GM18951 (cell line): ENCODE measurements at regions not wholly inside any gene's neighbourhood (a gene's known extent, or its start where the extent isn't known, plus 50 kb on each side); places are given as distances from the start of the nearest gene placed in this dataset.

Experiments used
- POLR2A ChIP-seq: IDR thresholded peaks from 4 replicates; pipeline ENCODE4 v1.6.1; 2011; ENCODE audit warnings: mild to moderate bottlenecking; ENCODE audit not compliant: insufficient read length, insufficient read depth; ENCODE audit errors: extremely low read depth
- in situ Hi-C: fragments of 300-500 bp; cut with MboI; formaldehyde crosslinking; loops from one replicate; pipeline ENCODE4 v1.12.0; 2022; ENCODE audit warnings: low sequenced_read_pairs, mixed read lengths, inconsistent platforms; ENCODE audit not compliant: unreplicated experiment

DNA sequence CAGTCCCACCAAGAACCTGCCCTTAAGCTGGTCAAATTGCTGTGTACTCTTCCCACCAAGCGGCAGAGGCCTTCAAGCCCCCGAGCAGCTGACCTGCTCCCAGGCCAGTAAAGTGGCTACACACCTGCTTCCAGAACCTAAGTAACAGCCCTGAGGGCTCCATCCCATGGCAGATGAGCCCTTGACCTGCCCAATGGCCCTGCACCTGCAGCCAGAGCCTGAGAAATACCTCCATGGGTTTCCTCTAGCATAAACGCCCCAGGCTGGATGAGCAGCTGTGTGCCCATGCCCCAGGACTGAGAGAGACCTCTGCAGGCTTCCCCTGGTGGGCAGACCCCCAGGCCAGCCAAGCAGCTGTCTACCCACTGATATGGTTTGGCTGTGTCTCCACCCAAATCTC lies 123.0 kb upstream of the LAMA2 start:
- no peak for TF ChIP-seq POLR2A
- in situ Hi-C loops = no loop called here

GRCh38 chr6:128759447-128759846 lies 123.5 kb upstream of the LAMA2 start:
- in situ Hi-C loops = no loop called here
- no peak for TF ChIP-seq POLR2A

GRCh38 chr6:128757961-128758360 lies 125.0 kb upstream of the LAMA2 start:
- TF ChIP-seq POLR2A = no peak
- in situ Hi-C loops = no loop called here

- in situ Hi-C loops = no loop called here
- TF ChIP-seq POLR2A = no peak
Measured at GRCh38 chr6:128754658-128755256, 128.2 kb upstream of the LAMA2 start.

GRCh38 chr6:128743974-128744765 lies 138.8 kb upstream of the LAMA2 start:
- TF ChIP-seq POLR2A = no peak
- in situ Hi-C loops = loop anchor here (25.0 kb wide), 1 partner anchor 1007 kb away; no protein-coding TSS in a partner anchor

GRCh38 chr6:128742900-128743299 lies 140.0 kb upstream of the LAMA2 start:
- no peak for TF ChIP-seq POLR2A
- in situ Hi-C loops = loop anchor here (25.0 kb wide), 1 partner anchor 1006 kb away; no protein-coding TSS in a partner anchor

GRCh38 chr6:128740951-128741350 lies 142.0 kb upstream of the LAMA2 start:
- in situ Hi-C loops = loop anchor here (25.0 kb wide), 1 partner anchor 1004 kb away; no protein-coding TSS in a partner anchor
- TF ChIP-seq POLR2A = no peak

- no peak for TF ChIP-seq POLR2A
- in situ Hi-C loops = loop anchor here (25.0 kb wide), 1 partner anchor 1002 kb away; no protein-coding TSS in a partner anchor
Measured at GRCh38 chr6:128739112-128739511, 143.8 kb upstream of the LAMA2 start.

GRCh38 chr6:128738112-128738511 lies 144.8 kb upstream of the LAMA2 start:
- in situ Hi-C loops = loop anchor here (25.0 kb wide), 1 partner anchor 1001 kb away; no protein-coding TSS in a partner anchor
- no peak for TF ChIP-seq POLR2A

DNA sequence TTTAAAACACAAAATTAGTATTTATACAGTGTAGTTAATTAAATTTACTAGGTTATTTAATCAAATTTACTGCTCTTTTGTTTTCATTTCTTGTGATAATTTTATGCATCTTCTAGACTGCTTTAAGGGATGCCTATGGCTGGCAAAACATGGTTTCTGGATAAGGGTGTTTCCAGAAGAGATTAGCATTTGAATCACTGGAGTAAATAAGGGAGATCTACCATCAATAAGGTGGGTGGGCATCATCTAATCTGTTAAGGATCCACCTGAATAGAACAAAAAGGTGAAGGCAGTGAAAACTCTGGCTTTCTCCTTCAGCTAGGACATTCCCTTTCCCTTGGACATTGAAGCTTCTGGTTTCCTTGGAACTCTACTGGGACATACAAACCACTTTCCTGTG lies 146.2 kb upstream of the LAMA2 start:
- TF ChIP-seq POLR2A = no peak
- in situ Hi-C loops = loop anchor here (25.0 kb wide), 1 partner anchor 999 kb away; no protein-coding TSS in a partner anchor

DNA sequence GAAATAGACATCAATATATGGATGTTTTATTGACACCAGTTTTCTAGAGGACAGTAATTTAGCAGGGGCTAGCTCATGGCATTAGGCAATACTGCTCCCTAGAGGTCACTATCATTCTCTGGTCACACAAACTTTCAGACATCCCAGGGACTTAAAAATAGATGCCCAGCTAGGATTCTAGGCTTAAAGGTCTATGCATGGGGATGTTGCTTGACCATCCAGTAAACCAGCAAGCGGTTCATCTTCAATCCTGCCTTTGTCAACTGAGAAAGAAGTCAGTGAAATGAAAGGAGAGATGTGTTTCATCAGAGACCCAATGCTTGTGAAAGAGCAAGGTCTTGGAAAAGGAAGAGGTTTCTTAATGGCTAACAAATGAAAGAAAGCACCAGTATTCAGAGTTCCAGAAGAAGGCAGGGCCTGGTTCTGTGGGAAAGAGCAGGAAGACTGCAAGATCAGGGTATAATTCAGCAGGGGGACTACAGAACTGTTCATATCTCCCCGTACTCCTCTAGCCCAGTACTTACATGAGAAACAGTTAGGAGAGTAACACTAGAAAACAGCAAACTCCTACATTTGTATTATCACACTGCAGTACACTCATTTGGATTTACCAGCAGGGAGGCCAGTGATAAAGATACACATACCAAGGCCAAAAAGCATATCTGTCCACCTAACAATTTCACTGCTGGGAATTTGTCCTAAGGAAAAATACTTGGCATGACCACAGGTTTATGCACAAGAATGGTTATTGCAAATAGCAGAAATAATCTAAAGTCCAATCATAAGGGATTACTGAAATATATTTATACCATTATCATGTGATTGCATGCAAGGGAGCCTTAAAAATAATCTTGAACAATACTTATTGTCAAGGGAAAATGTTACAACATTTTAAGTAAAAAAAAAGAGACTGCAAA lies 151.4 kb upstream of the LAMA2 start:
- no peak for TF ChIP-seq POLR2A
- in situ Hi-C loops = loop anchor here (25.0 kb wide), 1 partner anchor 994 kb away; no protein-coding TSS in a partner anchor

DNA sequence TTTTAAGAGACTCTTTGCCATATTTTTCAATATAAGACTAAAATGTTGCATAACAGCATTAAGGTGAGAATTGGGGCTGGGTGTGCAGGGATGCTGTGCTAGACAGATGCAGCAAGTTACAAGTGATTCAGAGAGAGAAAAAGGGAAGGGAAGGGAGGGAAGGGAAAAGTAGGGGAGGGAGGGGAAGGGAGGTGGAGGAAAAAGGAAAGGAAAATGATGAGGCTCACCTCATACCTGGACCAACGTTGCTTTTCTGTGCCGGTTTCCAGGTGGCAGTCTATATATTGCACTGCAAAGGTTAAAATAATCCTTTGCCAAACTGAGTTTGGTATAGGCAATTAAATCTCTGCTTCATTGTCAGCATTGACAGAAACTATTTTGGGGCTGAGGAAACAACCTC lies 155.4 kb upstream of the LAMA2 start:
- in situ Hi-C loops = loop anchor here (25.0 kb wide), 1 partner anchor 990 kb away; no protein-coding TSS in a partner anchor

More for the DNA sequence above, 155.4 kb upstream of the LAMA2 start:
- no peak for TF ChIP-seq POLR2A
